Thoracic aorta (tissue), 2 donors: ENCODE measurements at regions not wholly inside any gene's neighbourhood (a gene's known extent, or its start where the extent isn't known, plus 50 kb on each side); places are given as distances from the start of the nearest gene placed in this dataset.

Experiments used
- ATAC-seq: fragments of 150-250 bp; one replicate; pipeline ENCODE4 v1.8.0; 2017; ENCODE audit warnings: low read depth; ENCODE audit not compliant: insufficient number of reproducible peaks, low FRiP score
- DNase-seq: peaks from one replicate; pipeline ENCODE4 v3.0.0-alpha.2; 2020; ENCODE audit warnings: low spot score
- H3K27ac ChIP-seq, 2 donors: fragments of 200-600 bp; sonication (generic); 1 replicate in 1 of 2; 2 replicates in 1 of 2; pipeline ENCODE4 v1.5.1; 2016; ENCODE audit warnings: mild to moderate bottlenecking in 2 of 2, moderate library complexity in 2 of 2
- H3K27me3 ChIP-seq: fragments of 200-600 bp; sonication (generic); replicated peaks from 2 replicates; pipeline ENCODE4 v1.6.0; 2016; ENCODE audit warnings: mild to moderate bottlenecking; ENCODE audit not compliant: insufficient read depth
- H3K36me3 ChIP-seq: fragments of 200-600 bp; sonication (generic); one replicate; pipeline ENCODE4 v1.5.1; 2016
- H3K4me1 ChIP-seq, 2 donors: fragments of 200-600 bp; sonication (generic); 1 replicate in 1 of 2; 2 replicates in 1 of 2; pipeline versions ENCODE4 v1.5.1 to v1.6.0; 2016; ENCODE audit warnings: low read depth in 2 of 2, mild to moderate bottlenecking in 1 of 2; ENCODE audit not compliant: control insufficient read depth in 1 of 2
- H3K4me3 ChIP-seq: fragments of 200-600 bp; sonication (generic); 2 replicates; pipeline ENCODE4 v1.5.1; 2016; ENCODE audit warnings: mild to moderate bottlenecking
- H3K9me3 ChIP-seq: fragments of 200-600 bp; sonication (generic); 2 replicates; pipeline ENCODE4 v1.5.1; 2016
- TF ChIP-seq, protein P1 (sequence below): fragments of 200-600 bp; sonication (generic); IDR thresholded peaks from one replicate; pipeline ENCODE4 v1.5.1; 2019; ENCODE audit warnings: antibody characterized with exemption

DNA sequence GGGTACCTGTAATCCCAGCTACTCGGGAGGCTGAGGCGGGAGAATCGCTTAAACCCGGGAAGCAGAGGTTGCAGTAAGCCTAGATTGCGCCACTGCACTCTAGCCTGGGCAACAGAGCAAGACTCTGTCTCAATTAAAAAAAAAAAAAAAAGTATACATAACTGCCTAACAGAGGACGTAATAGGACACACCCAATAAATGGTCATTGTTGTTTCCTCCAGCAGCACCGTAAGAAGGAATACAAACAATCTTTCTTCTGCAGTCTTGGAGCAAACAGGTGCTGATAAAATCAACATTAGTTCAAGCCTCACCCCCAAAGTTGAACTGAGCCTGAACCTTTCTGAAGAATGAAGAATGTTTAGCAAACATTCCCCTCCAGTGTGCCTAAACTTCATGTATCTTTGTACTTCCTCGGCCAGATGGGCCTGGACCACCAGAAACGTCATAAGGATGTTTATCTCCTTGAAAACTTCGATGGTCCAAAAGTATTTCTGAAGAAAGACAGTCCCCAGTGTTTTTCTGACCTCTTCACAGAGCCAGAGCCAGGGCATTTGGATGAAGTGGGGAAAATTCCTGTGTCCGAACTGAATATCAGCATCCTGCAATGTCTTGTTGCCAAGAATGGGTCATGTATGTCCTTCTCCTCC is 136.8 kb upstream of the F3 start:
- TF ChIP-seq, protein P1, sequence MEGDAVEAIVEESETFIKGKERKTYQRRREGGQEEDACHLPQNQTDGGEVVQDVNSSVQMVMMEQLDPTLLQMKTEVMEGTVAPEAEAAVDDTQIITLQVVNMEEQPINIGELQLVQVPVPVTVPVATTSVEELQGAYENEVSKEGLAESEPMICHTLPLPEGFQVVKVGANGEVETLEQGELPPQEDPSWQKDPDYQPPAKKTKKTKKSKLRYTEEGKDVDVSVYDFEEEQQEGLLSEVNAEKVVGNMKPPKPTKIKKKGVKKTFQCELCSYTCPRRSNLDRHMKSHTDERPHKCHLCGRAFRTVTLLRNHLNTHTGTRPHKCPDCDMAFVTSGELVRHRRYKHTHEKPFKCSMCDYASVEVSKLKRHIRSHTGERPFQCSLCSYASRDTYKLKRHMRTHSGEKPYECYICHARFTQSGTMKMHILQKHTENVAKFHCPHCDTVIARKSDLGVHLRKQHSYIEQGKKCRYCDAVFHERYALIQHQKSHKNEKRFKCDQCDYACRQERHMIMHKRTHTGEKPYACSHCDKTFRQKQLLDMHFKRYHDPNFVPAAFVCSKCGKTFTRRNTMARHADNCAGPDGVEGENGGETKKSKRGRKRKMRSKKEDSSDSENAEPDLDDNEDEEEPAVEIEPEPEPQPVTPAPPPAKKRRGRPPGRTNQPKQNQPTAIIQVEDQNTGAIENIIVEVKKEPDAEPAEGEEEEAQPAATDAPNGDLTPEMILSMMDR, result no peak
- Histone ChIP-seq H3K27me3 (no peaks in the 10 kb centered on the region), H3K4me3 (no peak overlapping the region), H3K36me3 (no peaks in the 10 kb centered on the region), H3K4me1 (peaks cover 6 to 11% of the 10 kb centered on the region in 2 donors), H3K27ac (no peak overlapping the region), H3K9me3 (no peaks in the 10 kb centered on the region)
- DNase-seq (no peak), ATAC-seq (no peak)

GRCh38 chr1:94677714-94678113 is 136.2 kb upstream of the F3 start:
- no peaks in the 10 kb centered on the region for H3K27me3 ChIP-seq
- no peak for ATAC-seq
- DNase-seq, result no peak
- H3K9me3 ChIP-seq, result no peaks in the 10 kb centered on the region
- H3K4me1 ChIP-seq, result peaks cover 6 to 11% of the 10 kb centered on the region in 2 donors
- TF ChIP-seq, protein P1, result no peak
- H3K4me3 ChIP-seq, result no peak overlapping the region
- no peaks in the 10 kb centered on the region for H3K36me3 ChIP-seq
- no peak overlapping the region for H3K27ac ChIP-seq

GRCh38 chr1:94677087-94677486 is 135.5 kb upstream of the F3 start:
- no peaks in the 10 kb centered on the region for H3K9me3 ChIP-seq
- ATAC-seq (no peak), DNase-seq (no peak)
- TF ChIP-seq, protein P1, result no peak
- H3K4me3 ChIP-seq, result no peak overlapping the region
- no peaks in the 10 kb centered on the region for H3K27me3 ChIP-seq
- H3K36me3 ChIP-seq, result no peaks in the 10 kb centered on the region
- H3K4me1 ChIP-seq, result peaks cover 6 to 11% of the 10 kb centered on the region in 2 donors
- H3K27ac ChIP-seq, result no peak overlapping the region

- peaks cover 6 to 11% of the 10 kb centered on the region in 2 donors for H3K4me1 ChIP-seq
- H3K9me3 ChIP-seq, result no peaks in the 10 kb centered on the region
- TF ChIP-seq, protein P1, result no peak
- no peaks in the 10 kb centered on the region for H3K27me3 ChIP-seq
- ATAC-seq (no peak), DNase-seq (no peak)
- H3K36me3 ChIP-seq, result no peaks in the 10 kb centered on the region
- no peak overlapping the region for H3K4me3 ChIP-seq
- H3K27ac ChIP-seq, result no peak overlapping the region
These were observed 135.1 kb upstream of the F3 start for GRCh38 chr1:94676686-94677085.

DNA sequence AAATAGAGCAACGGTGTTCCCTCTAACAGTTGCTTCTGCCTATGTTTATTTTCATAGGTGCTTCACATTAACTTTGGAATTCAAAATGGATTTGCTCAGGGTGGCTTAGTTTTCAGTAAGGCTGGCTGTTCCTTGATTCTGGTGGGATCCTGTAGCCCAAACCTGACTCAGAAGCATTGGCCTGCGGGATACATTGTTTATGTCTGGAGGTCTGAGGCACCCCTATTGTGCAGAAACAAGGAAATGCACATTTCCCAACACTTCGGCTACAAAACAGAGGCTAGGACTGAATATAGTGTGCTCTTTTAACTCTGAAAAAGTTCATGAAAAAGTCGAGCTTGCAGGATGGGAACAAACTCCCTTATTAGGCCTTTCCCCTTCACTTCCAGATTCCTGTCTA is 133.8 kb upstream of the F3 start:
- Histone ChIP-seq H3K36me3 (no peaks in the 10 kb centered on the region), H3K4me1 (peaks cover 6 to 11% of the 10 kb centered on the region in 2 donors), H3K27ac (no peak overlapping the region), H3K27me3 (no peaks in the 10 kb centered on the region), H3K9me3 (no peaks in the 10 kb centered on the region), H3K4me3 (no peak overlapping the region)
- TF ChIP-seq, protein P1, result no peak
- no peak for DNase-seq
- ATAC-seq, result no peak
